Testis (tissue), 2 donors: ENCODE measurements at regions not wholly inside any gene's neighbourhood (a gene's known extent, or its start where the extent isn't known, plus 50 kb on each side); places are given as distances from the start of the nearest gene placed in this dataset.

Experiments
- CTCF ChIP-seq, 3 experiments: fragments of 450-650 bp in 2 of 3; fragments of 200-600 bp in 1 of 3; sonication (generic) in 1 of 3; IDR thresholded peaks; one replicate each; pipeline ENCODE4 v1.5.1; 2016 to 2019; ENCODE audit warnings: antibody characterized with exemption in 3 of 3, mild to moderate bottlenecking in 2 of 3, moderate library complexity in 1 of 3
- POLR2A ChIP-seq: fragments of 450-650 bp; IDR thresholded peaks from one replicate; pipeline ENCODE4 v1.6.1; 2017; ENCODE audit warnings: antibody characterized with exemption, mild to moderate bottlenecking, moderate library complexity

DNA sequence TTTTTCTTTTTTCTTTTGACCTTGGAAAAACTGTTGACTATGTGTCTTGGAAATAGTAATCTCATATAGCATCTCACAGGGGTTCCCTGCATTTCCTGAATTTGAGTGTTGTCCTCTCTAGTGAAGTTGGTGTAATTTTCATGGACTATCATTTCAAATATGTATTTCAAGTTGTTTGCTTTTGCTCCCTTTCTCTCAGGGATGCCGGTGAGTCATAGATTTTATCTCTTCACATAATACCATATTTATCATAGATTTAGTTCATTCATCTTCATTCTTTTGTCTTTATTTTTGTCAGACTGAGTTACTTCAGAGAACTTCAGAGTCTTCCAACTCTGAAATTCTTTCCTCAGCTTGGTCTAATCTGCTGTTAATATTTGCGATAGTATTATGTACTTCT, 1320.6 kb downstream of the LRFN5 start:
- TF ChIP-seq CTCF (IDR thresholded peaks at IDR 0.05) = no peak
- no peak for TF ChIP-seq POLR2A
